Prostate gland (tissue), 2 donors: ENCODE measurements at regions not wholly inside any gene's neighbourhood (a gene's known extent, or its start where the extent isn't known, plus 50 kb on each side); places are given as distances from the start of the nearest gene placed in this dataset.

Source experiments
- DNase-seq: peaks from one replicate; pipeline ENCODE4 v3.0.0-alpha.2; 2019; ENCODE audit warnings: low spot score
- H3K27ac ChIP-seq, 2 donors: fragments of 200-600 bp; sonication (generic); 2 replicates each; pipeline ENCODE4 v1.5.1; 2017 to 2019
- H3K27me3 ChIP-seq: fragments of 200-600 bp; sonication (generic); replicated peaks from 2 replicates; pipeline ENCODE4 v1.5.1; 2019; ENCODE audit not compliant: insufficient read depth
- H3K36me3 ChIP-seq, 2 donors: fragments of 200-600 bp; sonication (generic); 1 replicate in 1 of 2; 2 replicates in 1 of 2; pipeline versions ENCODE4 v1.5.1 to v1.8.1; 2017 to 2019
- H3K4me1 ChIP-seq: fragments of 200-600 bp; sonication (generic); replicated peaks from 2 replicates; pipeline ENCODE4 v1.5.1; 2019
- H3K4me3 ChIP-seq, 2 donors: fragments of 200-600 bp; sonication (generic); 2 replicates each; pipeline ENCODE4 v1.5.1; 2017 to 2019
- H3K9me3 ChIP-seq: fragments of 200-600 bp; sonication (generic); 2 replicates; pipeline ENCODE4 v1.5.1; 2017
- POLR2A ChIP-seq: fragments of 450-650 bp; IDR thresholded peaks from one replicate; pipeline ENCODE4 v1.6.1; 2016; ENCODE audit warnings: antibody characterized with exemption, mild to moderate bottlenecking
- POLR2AphosphoS5 ChIP-seq: sonication (generic); formaldehyde crosslinking; IDR thresholded peaks from one replicate; pipeline ENCODE4 v1.6.1; 2017; ENCODE audit warnings: antibody characterized with exemption
- WGBS: methylation state at CpG from one replicate; pipeline ENCODE4 v1.1.5; 2018; 5-methylcytosine and 5-hydroxymethylcytosine counted together
- intact Hi-C: fragments of 100-400 bp; cut with DNase I; formaldehyde crosslinking; loops from one replicate; pipeline ENCODE4 v1.14.2; 2022
- TF ChIP-seq, protein P1 (sequence below), 4 experiments: fragments of 200-600 bp in 2 of 4; fragments of 450-650 bp in 2 of 4; sonication (generic) in 2 of 4; IDR thresholded peaks; 1 replicate in 3 of 4; 2 replicates in 1 of 4; pipeline ENCODE4 v1.5.1; 2016 to 2019; ENCODE audit warnings: antibody characterized with exemption in 4 of 4, mild to moderate bottlenecking in 2 of 4, moderate library complexity in 2 of 4

DNA sequence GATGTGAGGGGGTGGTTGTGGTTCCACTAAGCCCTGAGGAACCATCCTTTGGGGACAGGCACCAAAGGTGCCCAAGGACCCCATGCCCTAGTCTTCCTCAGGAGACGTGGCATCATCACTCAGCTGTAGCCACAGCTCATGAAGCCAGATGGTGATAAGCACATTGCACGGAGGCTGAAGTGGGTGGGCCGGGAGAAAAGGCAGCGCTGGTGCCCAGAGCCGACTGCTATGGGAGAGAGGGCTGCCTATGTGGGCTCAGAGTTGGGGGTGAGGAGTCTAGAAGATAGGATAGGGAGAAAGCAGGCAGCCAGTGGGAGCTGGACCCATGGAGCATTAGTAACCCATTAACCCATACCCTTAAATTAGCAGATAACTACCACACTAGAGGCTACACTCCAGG lies 325.3 kb downstream of the RPS24 start:
- H3K9me3 ChIP-seq: no peaks in the 10 kb centered on the region
- TF ChIP-seq, protein P1, sequence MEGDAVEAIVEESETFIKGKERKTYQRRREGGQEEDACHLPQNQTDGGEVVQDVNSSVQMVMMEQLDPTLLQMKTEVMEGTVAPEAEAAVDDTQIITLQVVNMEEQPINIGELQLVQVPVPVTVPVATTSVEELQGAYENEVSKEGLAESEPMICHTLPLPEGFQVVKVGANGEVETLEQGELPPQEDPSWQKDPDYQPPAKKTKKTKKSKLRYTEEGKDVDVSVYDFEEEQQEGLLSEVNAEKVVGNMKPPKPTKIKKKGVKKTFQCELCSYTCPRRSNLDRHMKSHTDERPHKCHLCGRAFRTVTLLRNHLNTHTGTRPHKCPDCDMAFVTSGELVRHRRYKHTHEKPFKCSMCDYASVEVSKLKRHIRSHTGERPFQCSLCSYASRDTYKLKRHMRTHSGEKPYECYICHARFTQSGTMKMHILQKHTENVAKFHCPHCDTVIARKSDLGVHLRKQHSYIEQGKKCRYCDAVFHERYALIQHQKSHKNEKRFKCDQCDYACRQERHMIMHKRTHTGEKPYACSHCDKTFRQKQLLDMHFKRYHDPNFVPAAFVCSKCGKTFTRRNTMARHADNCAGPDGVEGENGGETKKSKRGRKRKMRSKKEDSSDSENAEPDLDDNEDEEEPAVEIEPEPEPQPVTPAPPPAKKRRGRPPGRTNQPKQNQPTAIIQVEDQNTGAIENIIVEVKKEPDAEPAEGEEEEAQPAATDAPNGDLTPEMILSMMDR (IDR thresholded peaks at IDR 0.05): no peak
- no peak for TF ChIP-seq POLR2A
- H3K27me3 ChIP-seq: no peaks in the 10 kb centered on the region
- H3K27ac ChIP-seq: no peak overlapping the region
- H3K4me3 ChIP-seq: no peak overlapping the region
- no peaks in the 10 kb centered on the region for H3K4me1 ChIP-seq
- 92% methylated on average over 5 of the region's 5 CpGs for WGBS
- no peak for DNase-seq
- H3K36me3 ChIP-seq: no peaks in the 10 kb centered on the region
- intact Hi-C loops: no loop called here

DNA sequence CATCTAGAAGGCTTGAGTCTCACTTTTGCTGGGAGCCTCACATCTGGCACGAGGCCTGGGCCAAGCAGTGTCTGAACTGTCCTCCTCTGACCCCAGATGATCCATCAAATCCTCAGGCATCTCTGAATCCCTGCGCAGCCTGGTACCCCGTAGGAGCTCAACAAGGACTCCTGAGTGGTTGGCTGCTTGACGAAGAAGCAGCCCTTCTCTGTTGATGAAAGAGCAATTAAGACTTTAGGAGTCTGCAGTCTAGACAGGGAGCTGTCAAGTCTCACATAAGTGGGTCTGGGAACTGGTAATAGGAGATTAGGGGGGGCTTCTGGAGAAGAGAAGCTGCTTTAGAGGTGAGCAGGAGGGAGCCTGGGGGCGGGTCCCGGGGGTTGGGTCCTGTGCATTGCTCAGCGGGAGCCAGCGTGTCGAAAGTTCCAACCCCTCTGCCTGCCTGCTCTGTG lies 326.0 kb downstream of the RPS24 start:
- WGBS: 53% methylated on average over 9 of the region's 9 CpGs
- TF ChIP-seq, protein P1 (IDR thresholded peaks at IDR 0.05): no peak
- TF ChIP-seq POLR2AphosphoS5 (no peak), POLR2A (no peak)
- Histone ChIP-seq H3K4me1 (no peaks in the 10 kb centered on the region), H3K4me3 (no peak overlapping the region), H3K36me3 (no peaks in the 10 kb centered on the region), H3K27me3 (no peaks in the 10 kb centered on the region), H3K27ac (no peak overlapping the region), H3K9me3 (no peaks in the 10 kb centered on the region)
- intact Hi-C loops: no loop called here
- no peak for DNase-seq

DNA sequence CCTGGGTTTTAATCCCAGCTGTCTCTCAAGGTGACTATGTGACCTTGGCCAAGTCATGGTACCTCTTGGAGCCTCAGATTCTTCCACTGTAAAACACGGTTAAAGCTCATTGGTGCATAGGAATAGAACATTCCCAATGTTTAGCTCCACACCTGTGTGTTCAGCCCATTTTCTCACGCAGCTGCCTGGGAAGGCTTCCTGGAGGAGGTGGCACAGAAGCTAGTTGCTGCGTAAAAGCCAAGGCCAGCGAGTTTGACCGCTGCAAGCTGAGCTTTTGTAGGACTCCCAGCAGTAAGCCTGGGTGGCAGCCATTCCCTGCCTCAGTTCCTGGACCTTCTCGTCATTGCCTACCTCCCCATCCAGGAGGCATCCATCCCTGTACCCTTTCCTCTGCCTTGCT lies 326.6 kb downstream of the RPS24 start:
- no peaks in the 10 kb centered on the region for H3K27me3 ChIP-seq
- no peak overlapping the region for H3K27ac ChIP-seq
- 97% methylated on average over 6 of the region's 6 CpGs for WGBS
- no peak overlapping the region for H3K4me3 ChIP-seq
- intact Hi-C loops: no loop called here
- H3K9me3 ChIP-seq: no peaks in the 10 kb centered on the region
- H3K36me3 ChIP-seq: no peaks in the 10 kb centered on the region
- DNase-seq: no peak
- H3K4me1 ChIP-seq: no peaks in the 10 kb centered on the region
- TF ChIP-seq POLR2AphosphoS5: no peak

DNA sequence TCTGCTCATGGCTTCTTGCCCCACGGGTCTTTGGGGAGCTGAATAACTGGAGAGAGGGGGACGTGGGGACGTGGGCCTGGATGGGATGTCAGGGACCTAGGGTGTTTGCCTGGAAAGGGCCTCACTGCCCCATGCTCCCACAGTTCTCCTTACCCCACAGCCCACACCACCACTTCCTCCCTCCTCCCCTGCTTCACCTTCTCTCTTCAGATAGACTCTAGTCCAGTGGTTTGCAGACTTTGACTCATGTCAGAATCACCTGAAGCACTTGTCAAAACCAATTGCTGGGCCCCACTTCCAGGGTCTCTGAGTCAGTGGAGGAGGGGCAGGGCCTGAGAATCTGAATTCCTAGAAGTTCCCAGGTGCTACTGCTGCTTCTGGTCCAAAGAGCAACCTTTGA lies 327.4 kb downstream of the RPS24 start:
- Histone ChIP-seq H3K4me1 (no peaks in the 10 kb centered on the region), H3K4me3 (no peak overlapping the region), H3K9me3 (no peaks in the 10 kb centered on the region), H3K27me3 (no peaks in the 10 kb centered on the region), H3K36me3 (no peaks in the 10 kb centered on the region), H3K27ac (no peak overlapping the region)
- TF ChIP-seq, protein P1 (IDR thresholded peaks at IDR 0.05): no peak
- intact Hi-C loops: no loop called here
- no peak for DNase-seq
- WGBS: 96% methylated on average over 3 of the region's 3 CpGs

DNA sequence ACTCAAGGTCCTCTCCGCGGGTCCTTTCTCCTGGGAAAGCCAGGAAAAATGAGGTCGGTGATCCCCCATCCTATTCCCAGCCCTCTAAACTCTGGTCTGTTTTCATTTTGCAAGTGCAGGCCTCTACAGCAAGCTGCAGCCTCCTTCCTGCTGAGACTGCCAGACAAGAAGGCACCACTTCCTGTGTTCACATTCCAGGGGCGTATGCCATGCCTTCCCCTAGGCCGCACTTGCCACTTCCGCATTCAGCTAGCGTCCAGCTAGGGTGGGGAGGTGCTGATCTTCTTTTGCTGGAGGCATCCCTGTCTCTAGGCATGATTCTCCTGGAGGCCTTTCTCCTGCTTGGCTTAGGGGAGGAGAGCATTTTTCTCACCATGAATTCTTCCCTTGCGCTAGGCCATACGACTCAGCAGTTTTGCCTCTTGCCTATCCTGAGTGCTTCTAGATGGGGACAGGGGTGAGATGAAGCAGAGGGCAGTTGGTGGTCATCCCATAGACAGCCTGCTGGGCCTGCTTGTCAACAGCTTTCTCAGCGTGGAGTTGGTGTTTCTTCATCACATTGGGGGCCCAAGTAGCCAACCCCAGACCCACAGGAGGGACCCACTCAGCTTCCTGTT lies 328.9 kb downstream of the RPS24 start:
- Histone ChIP-seq H3K27ac (no peak overlapping the region), H3K4me1 (no peaks in the 10 kb centered on the region), H3K36me3 (no peaks in the 10 kb centered on the region), H3K9me3 (no peaks in the 10 kb centered on the region), H3K4me3 (no peak overlapping the region), H3K27me3 (no peaks in the 10 kb centered on the region)
- TF ChIP-seq POLR2A: no peak
- no peak for TF ChIP-seq POLR2AphosphoS5
- TF ChIP-seq, protein P1 (IDR thresholded peaks at IDR 0.05): no peak
- WGBS: 81% methylated on average over 10 of the region's 10 CpGs
- DNase-seq: no peak
- intact Hi-C loops: no loop called here
